Activated T-cell treated with anti-CD3 and anti-CD28 coated beads for 1 hour (primary cell): ENCODE measurements at regions not wholly inside any gene's neighbourhood (a gene's known extent, or its start where the extent isn't known, plus 50 kb on each side); places are given as distances from the start of the nearest gene placed in this dataset.

Experiments used
- DNase-seq: peaks from one replicate; pipeline ENCODE4 v3.0.0-alpha.2; 2020; ENCODE audit warnings: low read depth

DNA sequence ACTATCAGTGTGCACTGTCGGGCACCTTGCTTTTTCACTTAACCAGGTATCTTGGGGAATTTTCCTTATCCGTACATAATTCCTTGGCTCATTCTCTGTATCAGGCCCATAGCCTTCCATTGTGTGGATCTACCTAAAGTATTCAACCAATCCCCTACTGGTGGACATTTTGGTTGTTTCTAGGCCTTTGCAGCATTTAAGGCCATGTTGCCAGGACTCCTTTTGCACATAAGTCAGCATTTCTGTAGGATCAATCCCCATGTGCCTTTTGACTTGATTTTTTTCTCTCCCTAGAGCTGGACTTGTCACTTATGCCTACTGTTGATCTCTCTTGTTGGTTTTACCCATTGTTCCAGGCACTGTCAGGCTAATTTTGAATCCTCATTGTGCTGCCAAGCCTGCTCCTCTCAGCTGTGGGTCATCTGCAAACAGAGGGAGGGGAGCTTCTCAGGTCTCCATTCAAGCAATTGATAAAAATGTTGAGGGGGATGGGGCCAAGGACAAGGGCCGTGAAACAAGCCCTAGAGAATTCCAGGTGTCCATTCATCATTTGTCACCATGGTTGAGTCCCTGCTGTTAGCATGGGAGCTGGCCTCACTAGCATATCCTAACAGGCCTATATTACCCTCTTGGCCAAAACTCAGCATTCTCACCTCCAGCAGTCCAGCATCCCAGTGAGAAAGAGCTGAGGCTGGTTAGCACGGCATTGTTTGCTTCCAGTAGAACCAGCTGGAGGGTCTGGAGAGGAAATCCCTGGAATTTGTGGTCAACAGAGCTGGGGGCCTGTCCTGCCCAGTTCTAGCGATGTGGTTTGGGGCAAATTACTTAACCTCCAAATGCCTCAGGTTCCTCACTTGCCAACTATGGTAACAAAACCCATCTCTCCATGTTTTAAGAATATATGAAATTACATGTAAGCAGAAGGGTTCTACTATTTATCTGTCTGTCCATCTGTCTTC is 178.4 kb downstream of the MRPL14 start:
- no peak for DNase-seq

DNA sequence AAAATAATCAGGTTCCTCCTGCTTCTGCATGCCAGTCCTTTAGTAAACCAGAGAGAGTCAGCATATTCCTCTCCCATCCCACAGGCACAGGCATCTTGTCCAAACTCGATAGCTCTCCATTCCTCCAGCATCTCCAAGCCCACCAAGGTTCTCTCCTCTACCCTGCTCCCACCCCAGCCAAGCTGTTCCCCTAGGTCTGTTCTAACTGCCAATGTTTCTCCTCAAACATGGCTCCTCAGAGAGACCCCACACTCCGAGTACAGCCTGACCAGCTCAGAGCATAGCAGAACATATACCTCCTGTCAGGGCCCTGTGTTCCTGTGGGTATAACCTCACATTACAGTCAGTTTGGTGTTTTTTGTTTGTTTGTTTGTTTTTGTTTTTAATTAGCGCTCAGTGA is 177.8 kb downstream of the VEGFA start:
- no peak for DNase-seq

DNA sequence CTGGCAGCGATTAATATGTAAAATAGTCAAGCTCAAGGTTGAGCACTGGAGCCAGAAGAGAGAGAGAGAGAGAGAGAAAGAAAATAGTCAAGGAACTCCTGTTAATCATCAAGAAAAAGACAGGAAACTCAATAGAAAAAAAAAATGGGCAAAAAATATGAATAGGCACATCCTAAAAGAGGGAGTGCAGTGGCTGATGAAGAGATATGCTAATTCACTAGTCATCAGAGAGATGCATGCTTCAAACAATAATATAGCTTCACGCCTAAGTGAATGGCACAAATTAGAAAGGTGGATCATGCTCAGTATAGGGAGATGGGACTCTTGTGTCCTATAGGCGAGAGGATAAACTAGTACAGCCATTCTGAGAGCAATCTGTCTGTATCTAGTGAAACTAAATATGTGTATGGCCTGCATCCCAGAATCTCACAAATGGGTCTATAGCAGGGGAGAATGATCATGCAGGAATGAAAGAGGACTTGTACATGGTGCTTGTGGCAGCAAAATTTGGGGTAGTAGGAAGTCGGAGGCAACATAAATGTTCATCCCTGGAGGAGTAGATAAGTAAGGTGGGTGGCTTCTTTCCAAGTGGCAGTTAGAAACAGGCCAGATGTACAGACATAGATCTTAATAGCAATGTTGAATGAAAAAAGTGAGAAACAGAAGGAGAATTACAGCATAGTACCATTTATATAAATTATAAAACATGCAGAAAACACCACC is 176.8 kb downstream of the VEGFA start:
- DNase-seq = no peak

DNA sequence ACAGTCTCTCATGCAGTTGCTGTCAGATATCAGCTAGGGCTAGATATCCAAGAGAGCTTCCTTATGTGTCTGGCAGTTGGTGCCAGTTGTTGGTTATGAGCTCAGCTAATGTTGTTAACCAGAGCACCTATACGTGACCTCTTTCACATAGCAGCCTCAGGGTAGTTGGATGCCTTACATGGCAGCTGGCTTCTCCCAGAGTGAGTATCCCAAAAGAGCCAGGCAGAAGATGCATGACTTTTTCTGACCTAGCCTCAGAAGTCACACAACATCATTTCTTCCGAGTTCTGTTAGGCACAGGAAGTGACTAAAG is 175.7 kb downstream of the VEGFA start:
- no peak for DNase-seq

DNA sequence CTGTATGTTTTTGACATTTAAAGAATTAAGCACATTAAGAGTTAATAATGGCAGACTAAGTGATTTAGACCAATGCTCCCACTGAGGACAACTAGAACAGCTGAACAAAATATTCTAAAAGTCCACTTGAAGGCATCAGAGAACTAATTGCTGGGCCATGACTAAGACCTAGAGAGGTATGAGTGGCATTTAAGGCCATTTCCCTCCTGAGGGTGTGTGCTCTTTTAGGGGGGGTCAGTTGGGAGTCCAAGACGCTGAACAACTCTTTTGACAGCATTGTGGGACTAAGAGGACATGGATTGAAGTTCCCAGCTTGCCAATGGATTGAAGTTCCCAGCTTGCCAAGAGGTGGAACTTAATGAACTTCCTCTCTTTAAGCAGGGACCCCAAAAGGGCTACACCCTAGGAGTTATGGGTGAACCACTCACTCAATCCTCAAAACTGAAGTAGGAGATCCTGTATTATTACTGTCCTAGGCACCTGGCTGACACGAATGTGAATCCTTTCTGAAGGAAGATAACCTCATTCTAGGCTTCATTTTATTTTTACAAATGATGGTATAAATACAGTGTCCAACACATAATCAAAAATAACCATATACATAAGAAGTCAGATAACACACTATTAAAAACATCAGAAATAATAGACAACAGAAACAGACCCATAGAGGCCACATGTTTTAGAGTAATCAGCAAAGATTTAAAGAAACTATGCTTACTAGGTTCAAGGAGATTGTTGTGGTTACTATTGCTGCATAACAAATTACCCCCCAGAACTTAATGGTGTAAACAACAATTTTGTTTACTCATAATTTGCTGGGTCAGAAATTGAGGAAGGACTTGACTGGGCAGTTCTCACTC is 175.1 kb downstream of the VEGFA start:
- DNase-seq = no peak

DNA sequence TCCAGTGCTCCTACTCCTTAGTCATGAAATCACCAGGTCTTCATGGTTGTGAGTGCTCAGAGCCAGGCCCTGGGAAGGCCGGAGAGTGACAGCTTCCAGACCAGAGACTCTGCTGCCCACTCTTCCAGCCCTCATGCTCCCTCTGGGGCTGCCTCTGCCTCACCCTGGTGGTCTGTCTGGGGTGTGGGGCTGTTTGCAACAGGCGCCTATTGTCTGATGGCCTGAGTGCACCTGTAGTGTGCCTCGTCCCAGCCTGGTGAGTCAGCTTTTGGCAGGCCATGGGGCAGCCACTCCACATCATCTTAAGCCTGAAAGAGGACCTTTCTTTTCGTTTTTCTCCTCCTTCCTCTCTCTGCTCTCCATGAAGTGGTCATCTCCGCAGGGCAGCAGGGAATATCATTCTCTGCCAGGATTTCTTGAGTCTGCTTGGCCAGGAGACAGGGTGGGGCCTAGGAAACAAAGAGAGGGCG is 173.8 kb downstream of the VEGFA start:
- DNase-seq = no peak

DNA sequence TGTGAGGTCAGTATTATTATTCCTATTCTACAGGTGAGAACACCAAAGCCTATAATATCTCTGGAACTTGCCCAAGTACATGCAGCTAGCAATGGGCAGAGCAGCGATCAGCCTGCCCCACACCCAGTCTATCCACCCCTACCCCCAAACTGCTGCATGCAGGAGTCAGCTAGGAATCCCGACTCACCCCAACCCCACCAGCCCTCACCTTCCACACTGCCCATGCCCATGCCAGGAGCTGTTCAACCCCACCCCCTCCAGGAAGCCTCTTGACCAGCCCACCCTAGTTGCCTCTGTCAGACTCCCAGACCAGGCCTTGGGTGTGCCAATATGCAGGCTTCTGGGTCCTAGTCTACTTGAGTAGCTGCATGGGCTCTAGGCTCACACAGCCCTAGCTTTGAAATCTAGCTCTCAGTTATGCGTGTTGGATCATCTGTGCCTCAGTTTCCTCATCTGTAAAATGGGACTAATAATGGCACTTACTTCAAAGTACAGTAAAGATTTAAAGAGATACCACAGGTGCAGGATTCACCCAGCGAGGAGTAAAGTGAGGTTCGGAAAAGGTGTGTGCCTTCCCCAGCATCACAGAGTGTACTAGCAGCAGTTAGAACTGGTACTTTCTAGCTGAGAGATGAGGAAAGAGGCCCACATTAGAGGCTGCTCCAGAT is 173.2 kb downstream of the VEGFA start:
- no peak for DNase-seq

DNA sequence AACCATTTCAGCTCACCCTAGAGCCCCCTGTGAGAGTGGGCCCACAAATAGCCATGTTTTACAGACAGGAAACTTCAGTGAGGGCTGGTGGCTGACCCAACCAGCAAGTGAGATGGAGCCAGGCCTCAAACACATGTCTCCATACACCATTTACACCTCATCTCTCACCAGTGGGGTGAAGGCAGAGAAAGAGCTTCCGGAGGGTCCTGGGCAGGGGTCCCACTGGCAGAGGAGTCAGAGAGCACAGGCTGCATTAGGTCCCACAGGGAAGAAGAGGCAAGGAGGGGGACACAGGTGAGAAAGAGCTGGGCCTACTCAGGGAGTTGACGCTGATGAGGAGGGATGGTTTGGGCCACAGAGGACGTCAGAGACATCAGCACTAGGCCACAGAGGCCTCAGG is 172.6 kb downstream of the VEGFA start:
- DNase-seq = no peak

DNA sequence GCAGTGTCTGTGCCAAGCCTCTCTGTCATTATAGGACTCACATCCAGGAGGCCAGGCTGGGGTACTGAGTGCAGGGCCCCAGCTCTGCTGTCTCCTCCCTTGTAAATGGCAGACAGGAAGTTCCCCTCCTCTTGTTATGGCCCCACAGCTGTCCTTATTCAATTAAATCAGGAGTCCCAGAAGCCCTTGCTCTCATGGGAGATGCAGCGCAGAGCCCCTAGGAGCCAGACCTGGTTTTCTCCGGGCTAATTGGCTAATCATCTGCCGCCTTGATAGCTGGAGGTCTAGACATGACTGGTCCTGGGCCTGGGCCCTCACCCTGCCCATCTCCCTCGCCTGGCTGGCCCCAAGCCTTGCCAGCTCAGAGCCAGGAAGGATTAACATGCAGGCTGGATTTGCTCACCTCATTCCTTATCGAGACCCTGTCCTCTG is 172.0 kb downstream of the VEGFA start:
- no peak for DNase-seq

DNA sequence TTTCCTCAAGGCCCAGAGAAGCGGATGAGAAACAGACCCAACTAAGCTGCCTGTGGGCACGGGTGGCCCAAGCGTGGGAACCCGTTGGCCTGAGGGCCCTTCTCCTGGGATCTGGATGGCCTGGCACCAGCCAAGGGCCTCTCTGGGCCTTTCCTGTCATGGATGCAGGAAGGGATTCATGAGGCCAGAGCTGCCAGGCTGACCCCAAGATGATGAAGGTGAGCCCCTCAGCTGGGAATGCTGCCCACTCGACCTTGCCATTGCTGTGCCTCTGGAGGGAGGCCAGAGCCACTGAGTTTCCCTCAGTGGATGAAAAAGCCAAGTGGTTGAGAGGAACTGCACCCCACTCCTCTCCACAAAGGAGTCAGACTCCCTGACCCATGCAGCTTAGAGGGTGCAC is 171.2 kb downstream of the VEGFA start:
- DNase-seq = no peak

DNA sequence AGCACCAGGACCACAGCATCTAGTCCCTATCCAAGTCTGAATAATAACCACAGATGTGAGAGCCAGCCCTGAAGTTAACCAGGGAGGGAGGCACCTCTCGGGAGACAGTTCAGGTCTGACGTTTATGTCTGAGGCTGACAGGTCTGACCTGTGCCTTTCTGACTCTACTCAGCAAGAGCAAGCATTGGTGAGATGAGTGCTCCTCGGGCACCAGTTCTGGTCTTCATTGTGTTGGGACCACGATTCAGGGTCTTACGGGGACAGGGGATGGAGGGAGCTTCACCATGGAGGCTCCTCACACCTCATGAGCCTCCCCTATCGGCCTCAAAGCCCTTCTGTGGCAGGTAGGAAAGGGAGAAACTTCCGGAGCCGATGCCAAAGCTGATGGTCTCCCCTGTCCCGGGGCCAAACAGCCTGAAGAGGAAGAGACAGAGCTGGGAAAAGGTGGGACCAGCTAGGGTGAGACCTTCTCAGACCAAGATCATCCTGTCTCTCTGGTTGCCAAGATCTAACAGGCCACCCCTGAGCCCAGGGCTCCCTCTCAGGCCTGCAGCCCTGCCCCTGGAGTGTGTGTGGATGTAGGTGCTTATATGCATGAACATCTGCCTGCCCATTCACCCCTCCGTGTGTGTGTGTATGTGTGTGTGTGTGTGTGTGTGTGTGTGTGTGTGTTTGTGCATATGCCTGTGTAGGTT is 170.5 kb downstream of the VEGFA start:
- DNase-seq = no peak

DNA sequence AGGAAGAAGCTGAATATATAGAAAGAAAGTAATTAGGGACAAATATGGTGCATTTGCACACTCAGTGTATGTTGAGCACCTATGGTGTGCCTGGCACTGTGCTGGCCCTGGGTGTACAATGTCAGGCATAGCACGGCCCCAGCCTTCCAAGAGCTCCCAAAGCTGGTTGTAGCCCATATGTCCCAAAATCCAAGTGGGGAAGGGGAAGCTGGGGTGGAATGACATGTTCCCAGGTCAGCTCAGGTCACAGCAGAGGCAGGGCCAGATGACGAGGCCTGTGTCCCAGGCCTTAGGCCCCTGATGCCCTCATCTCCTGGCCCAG is 170.0 kb downstream of the VEGFA start:
- DNase-seq = no peak

DNA sequence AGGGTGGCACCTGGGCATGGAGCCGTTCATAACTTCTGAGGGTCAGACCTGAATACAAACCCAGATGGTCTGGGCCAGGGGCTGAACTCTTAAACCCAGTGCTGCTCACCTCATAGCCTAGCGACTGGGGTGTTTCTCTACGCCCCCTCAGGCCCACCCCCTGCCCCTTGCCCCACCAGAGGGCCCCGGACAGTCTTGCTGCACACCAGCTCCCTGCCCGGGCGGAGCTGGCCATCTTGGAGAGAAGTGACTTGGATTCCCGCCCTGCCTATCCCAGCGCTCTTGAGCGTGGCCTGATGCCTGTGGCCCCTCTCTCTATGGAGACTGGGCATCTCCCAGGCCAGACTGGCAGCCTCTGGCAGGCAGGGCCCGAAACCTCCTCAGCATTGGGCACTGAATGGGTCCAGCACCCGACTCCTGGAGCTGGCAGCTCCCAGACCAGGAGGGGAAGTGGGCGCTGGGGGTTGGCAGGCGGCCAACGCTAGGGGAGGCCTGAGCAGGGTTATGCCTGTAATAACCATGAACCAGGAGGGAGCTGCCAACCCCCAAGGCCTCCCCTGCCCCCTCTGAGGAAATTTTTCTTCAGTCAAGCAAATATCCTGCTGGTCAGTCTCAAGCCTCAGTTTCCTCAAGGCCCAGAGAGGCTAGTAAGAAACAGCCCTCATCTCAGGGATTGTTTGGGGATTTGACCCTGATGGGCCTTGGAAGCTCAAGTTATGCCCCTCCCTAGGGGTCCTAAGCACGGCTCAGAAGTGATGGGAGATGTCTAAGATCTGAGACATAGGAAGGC is 169.5 kb downstream of the VEGFA start:
- DNase-seq = no peak

DNA sequence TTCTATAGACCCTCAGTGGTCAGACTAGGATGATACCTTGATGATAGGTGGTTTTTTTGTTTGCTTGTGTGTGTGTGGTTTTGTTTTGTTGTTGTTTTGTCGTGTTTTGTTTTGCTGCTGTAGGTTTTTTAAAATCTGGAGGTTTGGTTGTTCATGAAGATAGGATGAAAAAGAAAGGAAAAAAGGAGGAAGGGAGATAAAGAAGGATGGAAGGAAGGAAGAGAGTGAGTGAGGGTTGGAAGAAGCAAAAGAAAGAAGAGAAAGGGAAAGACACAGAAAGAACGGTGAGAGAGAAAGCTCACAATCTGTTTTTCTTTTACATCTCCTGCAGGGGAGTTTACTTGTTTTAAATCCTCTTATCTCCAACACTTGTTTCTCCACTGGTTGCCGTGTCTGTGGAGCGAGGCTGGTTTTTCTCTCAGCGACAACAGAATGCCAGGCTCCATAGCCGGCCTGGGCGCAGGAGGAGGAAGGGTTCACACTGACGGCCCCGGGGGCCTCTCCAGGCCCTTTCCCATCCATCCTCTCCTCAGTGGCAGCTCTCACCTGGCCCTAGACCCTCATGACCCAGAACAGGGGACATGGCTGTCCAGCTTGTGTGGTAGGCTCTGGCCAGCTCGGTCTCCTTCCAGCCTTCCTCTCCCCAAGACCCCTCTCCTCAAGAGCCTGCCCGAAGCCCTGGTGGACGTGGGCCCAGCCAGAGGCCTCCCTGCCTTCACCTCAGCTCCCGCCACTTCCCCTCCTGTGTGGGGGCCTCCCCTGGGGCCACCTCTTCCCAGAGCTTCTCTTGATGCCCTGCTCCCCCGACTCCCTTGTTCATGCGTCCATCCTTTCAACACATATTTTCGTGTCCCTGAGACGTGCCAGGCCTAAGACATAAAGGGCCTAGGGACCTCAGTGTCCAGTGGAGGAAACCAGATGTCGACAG is 168.4 kb downstream of the VEGFA start:
- DNase-seq = no peak

DNA sequence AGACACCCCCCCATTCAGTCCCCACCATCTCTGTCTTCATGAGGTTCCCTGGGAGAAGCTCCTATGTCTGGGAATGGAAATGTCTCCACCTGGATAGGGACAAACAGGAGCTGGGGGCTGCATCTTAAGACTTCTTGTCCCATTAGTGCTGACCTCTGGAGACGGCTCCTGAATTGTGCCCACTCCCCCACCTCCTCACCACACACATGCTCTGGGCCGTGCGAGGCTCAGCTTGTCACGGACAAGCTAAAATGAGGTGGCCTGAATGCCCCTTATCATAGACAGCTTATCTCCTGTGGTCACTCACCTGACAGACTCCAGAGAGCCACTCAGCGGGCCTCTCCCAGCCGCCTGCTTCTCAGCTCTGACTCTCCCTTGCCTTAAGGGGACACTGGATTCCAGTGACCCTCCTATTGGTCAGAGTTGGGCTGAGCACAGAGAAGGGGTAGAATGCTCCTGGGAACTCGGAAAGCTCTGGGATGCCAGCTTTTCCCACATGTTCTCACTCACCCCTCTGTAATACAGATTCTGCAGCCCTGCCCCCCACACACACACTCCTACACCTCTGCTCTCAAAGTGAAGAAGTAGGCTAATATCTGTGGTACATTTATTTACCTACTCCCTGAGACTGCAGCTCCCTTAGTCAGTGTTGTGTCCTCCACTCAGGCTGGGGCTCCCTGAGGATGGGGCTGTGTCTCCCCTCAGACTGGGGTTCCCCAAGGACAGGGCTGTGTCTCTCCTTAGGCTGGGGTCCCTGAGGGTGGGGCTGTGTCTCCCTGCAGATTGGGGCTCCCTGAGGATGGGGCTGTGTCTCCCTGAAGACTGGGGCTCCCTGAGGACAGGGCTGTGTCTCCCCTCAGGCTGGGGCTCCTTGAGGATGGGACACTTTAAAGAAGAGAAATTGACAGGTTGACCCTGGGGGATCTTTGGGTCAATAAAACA is 167.5 kb downstream of the VEGFA start:
- no peak for DNase-seq

DNA sequence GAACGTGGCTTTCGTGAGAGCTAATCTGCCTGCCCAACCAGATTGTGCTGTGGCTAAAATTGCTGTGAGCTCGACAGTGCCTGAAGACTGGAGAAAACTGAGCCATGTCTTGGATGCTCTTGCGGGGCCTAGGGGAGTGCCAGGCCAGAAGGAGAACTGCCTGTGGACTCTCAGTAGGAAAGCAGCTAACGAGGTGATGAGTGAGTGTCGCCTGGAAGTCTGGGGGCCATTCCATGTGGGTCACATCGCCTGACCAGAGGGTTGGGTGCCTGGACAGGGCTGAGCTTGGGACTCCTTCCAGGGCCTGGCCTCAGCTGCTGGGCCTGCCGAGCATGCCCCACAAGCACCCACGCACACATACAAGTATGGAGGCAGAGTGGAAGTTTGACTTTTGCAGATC is 166.5 kb downstream of the VEGFA start:
- no peak for DNase-seq

DNA sequence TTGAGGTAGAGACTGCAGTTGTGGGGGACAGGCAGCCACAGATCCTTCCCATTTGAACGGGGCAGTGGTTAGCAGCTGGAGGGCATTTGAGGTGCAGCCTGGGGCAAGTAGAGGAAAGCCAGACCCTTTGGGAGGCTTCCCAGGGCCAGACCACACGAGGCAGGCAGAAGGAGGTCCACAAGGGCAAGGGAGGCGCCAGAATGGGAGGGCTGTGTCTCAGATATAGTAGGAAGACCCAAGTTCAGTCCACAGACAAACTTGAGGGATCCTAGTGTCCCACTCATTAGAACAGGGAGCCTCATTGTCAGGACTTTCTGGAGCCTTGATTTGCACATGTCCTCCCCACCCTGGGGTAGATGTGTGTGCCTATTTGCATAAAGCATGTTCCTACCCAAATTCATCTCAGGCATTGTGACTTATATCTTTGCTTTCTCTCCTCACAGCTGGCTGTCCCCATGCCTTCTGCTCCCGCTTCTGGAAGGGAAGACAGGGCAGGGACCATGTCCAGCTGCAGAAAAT is 166.0 kb downstream of the VEGFA start:
- DNase-seq = no peak
